ENCODE measurements at regions not wholly inside any gene's neighbourhood (a gene's known extent, or its start where the extent isn't known, plus 50 kb on each side); places are given as distances from the start of the nearest gene placed in this dataset.

GRCh38 chrX:69107747-69108401 is 57.4 kb downstream of the PJA1 start:
- H3K27ac ChIP-seq (ENCODE audit: low read depth in 1 of 2, low read length in 1 of 2): no peak overlapping the region
- 69 to 81% methylated on average over 7 of the region's 7 CpGs for WGBS, 2 donors
- peaks cover 0 to 48% (median 18%) of the 10 kb centered on the region in 5 donors for H3K4me1 ChIP-seq (ENCODE audit: control insufficient read depth in 5 of 5, insufficient read depth in 5 of 5, low read length in 5 of 5)
- peaks cover 0 to 1% (median 0%) of the 10 kb centered on the region in 4 donors for H3K9me3 ChIP-seq (ENCODE audit: control insufficient read depth in 4 of 4, insufficient read depth in 3 of 4, low read length in 3 of 4)
- TF ChIP-seq, protein P1, sequence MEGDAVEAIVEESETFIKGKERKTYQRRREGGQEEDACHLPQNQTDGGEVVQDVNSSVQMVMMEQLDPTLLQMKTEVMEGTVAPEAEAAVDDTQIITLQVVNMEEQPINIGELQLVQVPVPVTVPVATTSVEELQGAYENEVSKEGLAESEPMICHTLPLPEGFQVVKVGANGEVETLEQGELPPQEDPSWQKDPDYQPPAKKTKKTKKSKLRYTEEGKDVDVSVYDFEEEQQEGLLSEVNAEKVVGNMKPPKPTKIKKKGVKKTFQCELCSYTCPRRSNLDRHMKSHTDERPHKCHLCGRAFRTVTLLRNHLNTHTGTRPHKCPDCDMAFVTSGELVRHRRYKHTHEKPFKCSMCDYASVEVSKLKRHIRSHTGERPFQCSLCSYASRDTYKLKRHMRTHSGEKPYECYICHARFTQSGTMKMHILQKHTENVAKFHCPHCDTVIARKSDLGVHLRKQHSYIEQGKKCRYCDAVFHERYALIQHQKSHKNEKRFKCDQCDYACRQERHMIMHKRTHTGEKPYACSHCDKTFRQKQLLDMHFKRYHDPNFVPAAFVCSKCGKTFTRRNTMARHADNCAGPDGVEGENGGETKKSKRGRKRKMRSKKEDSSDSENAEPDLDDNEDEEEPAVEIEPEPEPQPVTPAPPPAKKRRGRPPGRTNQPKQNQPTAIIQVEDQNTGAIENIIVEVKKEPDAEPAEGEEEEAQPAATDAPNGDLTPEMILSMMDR (IDR thresholded peaks at IDR 0.05; ENCODE audit: control extremely low read depth, extremely low read depth): no peak
- peak overlapping the region in 1 of 2 donors; percentile 57 for H3K9ac ChIP-seq (ENCODE audit: insufficient read depth in 1 of 2, low read length in 2 of 2)
- DNase-seq (peak; percentile 41 to 63 (median 51)), ATAC-seq (ENCODE audit: insufficient read depth, low FRiP score) (no peak)
- H3K4me3 ChIP-seq: no peak overlapping the region
- H3K27me3 ChIP-seq (ENCODE audit: control insufficient read depth in 3 of 3, insufficient read depth in 3 of 3, low read length in 2 of 3): peaks cover 2 to 4% (median 4%) of the 10 kb centered on the region in 3 donors
- H3K36me3 ChIP-seq (ENCODE audit: control insufficient read depth in 4 of 4, insufficient read depth in 4 of 4, low read length in 4 of 4): no peaks in the 10 kb centered on the region

GRCh38 chrX:69107231-69107739 is 58.0 kb downstream of the PJA1 start:
- H3K27ac ChIP-seq (ENCODE audit: low read depth in 1 of 2, low read length in 1 of 2): no peak overlapping the region
- 25 to 67% methylated on average over 1 of the region's 1 CpG for WGBS, 2 donors

GRCh38 chrX:69104756-69105434 is 60.4 kb downstream of the PJA1 start:
- Histone ChIP-seq H3K36me3 (ENCODE audit: control insufficient read depth in 4 of 4, insufficient read depth in 4 of 4, low read length in 4 of 4) (no peaks in the 10 kb centered on the region), H3K27ac (ENCODE audit: low read depth in 1 of 2, low read length in 1 of 2) (no peak overlapping the region), H3K4me1 (ENCODE audit: control insufficient read depth in 5 of 5, insufficient read depth in 5 of 5, low read length in 5 of 5) (peaks cover 0 to 49% (median 8%) of the 10 kb centered on the region in 5 donors), H3K9me3 (ENCODE audit: control insufficient read depth in 4 of 4, insufficient read depth in 3 of 4, low read length in 3 of 4) (peaks cover 0 to 5% (median 0%) of the 10 kb centered on the region in 4 donors), H3K9ac (ENCODE audit: insufficient read depth in 1 of 2, low read length in 2 of 2) (no peak overlapping the region), H3K27me3 (ENCODE audit: control insufficient read depth in 3 of 3, insufficient read depth in 3 of 3, low read length in 2 of 3) (peaks cover 2 to 7% (median 4%) of the 10 kb centered on the region in 3 donors), H3K4me3 (no peak overlapping the region)
- DNase-seq (no peak), ATAC-seq (ENCODE audit: insufficient read depth, low FRiP score) (no peak)
- TF ChIP-seq, protein P1 (IDR thresholded peaks at IDR 0.05; ENCODE audit: control extremely low read depth, extremely low read depth): no peak
- 67 to 75% methylated on average over 9 to 10 of the region's 10 CpGs for WGBS, 2 donors

More at GRCh38 chrX:69107231-69107739, 58.0 kb downstream of the PJA1 start:
- Histone ChIP-seq H3K36me3 (ENCODE audit: control insufficient read depth in 4 of 4, insufficient read depth in 4 of 4, low read length in 4 of 4) (no peaks in the 10 kb centered on the region), H3K9ac (ENCODE audit: insufficient read depth in 1 of 2, low read length in 2 of 2) (peak overlapping the region in 1 of 2 donors; percentile 57), H3K4me3 (no peak overlapping the region), H3K4me1 (ENCODE audit: control insufficient read depth in 5 of 5, insufficient read depth in 5 of 5, low read length in 5 of 5) (peaks cover 0 to 48% (median 18%) of the 10 kb centered on the region in 5 donors), H3K9me3 (ENCODE audit: control insufficient read depth in 4 of 4, insufficient read depth in 3 of 4, low read length in 3 of 4) (peaks cover 0 to 4% (median 0%) of the 10 kb centered on the region in 4 donors), H3K27me3 (ENCODE audit: control insufficient read depth in 3 of 3, insufficient read depth in 3 of 3, low read length in 2 of 3) (peaks cover 2 to 4% (median 4%) of the 10 kb centered on the region in 3 donors)
- peak; percentile 85 to 94 (median 91) for DNase-seq
- TF ChIP-seq, protein P1 (IDR thresholded peaks at IDR 0.05; ENCODE audit: control extremely low read depth, extremely low read depth): no peak
- peak; percentile 42 for ATAC-seq (ENCODE audit: insufficient read depth, low FRiP score)
